ENCODE measurements at regions not wholly inside any gene's neighbourhood (a gene's known extent, or its start where the extent isn't known, plus 50 kb on each side); places are given as distances from the start of the nearest gene placed in this dataset.

DNA sequence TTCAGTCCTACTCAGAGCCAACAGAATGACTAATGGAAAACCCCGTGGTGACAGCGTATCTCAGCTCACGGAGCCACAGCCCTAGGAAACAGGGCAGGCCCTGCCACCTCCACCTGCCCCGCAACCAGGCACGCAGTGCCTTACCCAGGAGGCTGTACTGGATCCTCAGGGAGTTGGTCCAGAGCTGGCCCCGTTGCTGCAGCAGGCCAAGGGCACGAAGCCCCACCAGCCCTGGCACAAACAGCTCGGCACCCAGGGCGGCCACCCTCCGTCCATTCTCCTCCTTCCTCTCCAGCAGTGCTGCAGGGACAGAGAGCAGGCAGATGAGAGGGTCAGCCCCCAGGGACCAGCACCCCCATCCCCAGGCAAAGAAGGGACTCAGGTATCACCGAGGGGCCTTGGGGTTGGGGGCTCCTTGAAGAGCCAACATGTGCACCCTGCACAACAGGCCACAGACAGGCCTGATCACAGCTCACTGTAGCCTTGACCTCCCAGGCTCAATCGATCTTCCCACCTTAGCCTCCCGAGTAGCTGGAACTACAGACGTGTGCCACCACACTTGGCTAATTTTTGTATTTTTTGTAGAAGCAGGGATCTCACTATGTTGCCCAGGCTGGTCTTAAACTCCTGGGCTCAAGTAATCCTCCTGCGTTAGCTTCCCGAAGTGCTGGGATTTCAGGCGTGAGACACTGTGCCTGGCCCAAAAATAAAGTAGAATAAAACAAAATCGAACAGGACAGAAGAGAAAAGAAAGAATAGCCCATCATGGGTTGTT lies 115.7 kb downstream of the RMI2 start:
- no peak for DNase-seq
- no peaks in the 10 kb centered on the region for H3K9me3 ChIP-seq
- H3K36me3 ChIP-seq, result no peaks in the 10 kb centered on the region
- TF ChIP-seq POLR2A (IDR thresholded peaks at IDR 0.05), result no peak
- TF ChIP-seq, protein P1, sequence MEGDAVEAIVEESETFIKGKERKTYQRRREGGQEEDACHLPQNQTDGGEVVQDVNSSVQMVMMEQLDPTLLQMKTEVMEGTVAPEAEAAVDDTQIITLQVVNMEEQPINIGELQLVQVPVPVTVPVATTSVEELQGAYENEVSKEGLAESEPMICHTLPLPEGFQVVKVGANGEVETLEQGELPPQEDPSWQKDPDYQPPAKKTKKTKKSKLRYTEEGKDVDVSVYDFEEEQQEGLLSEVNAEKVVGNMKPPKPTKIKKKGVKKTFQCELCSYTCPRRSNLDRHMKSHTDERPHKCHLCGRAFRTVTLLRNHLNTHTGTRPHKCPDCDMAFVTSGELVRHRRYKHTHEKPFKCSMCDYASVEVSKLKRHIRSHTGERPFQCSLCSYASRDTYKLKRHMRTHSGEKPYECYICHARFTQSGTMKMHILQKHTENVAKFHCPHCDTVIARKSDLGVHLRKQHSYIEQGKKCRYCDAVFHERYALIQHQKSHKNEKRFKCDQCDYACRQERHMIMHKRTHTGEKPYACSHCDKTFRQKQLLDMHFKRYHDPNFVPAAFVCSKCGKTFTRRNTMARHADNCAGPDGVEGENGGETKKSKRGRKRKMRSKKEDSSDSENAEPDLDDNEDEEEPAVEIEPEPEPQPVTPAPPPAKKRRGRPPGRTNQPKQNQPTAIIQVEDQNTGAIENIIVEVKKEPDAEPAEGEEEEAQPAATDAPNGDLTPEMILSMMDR (IDR thresholded peaks at IDR 0.05), result no peak
- no peaks in the 10 kb centered on the region for H3K27me3 ChIP-seq
- no peak overlapping the region for H3K27ac ChIP-seq
- intact Hi-C loops (cut with DNase I; ENCODE audit: low total_unique reads), result no loop called here
- H3K4me3 ChIP-seq, result no peak overlapping the region
- no peaks in the 10 kb centered on the region for H3K4me1 ChIP-seq

DNA sequence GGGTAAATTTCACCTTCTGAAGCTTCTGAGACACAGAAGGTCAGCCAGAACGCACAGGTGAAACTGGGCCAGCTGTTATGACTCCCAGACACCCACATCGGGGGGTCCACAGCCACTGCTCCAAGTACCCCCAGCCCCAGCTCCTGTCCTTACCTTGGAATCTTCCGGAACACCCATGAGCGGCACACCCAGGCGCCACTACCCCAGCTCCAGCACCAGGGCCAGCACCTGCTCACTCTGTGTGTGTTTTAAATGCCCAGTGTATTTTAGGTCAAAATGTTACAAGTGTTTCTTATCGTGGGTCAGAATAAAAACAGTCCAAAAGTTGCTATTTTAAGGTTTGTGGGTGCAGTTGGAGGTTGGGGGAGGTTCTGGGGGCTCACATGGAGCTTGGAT lies 116.3 kb downstream of the RMI2 start:
- no peak for DNase-seq
- TF ChIP-seq, protein P1 (IDR thresholded peaks at IDR 0.05), result no peak
- TF ChIP-seq POLR2A (IDR thresholded peaks at IDR 0.05), result no peak
- intact Hi-C loops (cut with DNase I; ENCODE audit: low total_unique reads), result no loop called here

DNA sequence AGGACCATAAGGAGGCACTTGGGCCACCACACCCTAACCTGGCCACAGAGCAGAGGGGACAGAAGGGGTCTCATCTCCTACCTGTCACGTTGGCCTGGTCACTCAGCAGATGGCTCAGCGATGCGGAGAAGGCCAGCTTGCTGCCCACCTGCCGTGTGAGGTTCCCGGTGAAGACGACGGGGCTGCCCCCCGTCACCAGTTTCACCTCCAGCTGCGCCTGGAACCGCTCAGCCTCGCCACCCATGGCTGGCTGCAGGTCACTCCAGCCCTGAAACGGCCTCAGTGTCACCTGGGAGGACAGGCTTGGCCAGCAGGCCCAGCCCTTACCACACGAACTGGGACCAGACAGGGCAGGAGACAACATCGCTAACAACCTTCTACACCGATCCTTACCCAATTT lies 116.8 kb downstream of the RMI2 start:
- H3K4me1 ChIP-seq, result no peaks in the 10 kb centered on the region
- no peaks in the 10 kb centered on the region for H3K27me3 ChIP-seq
- TF ChIP-seq POLR2A (IDR thresholded peaks at IDR 0.05), result no peak
- TF ChIP-seq, protein P1 (IDR thresholded peaks at IDR 0.05), result no peak
- H3K9me3 ChIP-seq, result no peaks in the 10 kb centered on the region
- no peak overlapping the region for H3K4me3 ChIP-seq
- intact Hi-C loops (cut with DNase I; ENCODE audit: low total_unique reads), result no loop called here
- no peak overlapping the region for H3K27ac ChIP-seq
- DNase-seq, result no peak
- H3K36me3 ChIP-seq, result no peaks in the 10 kb centered on the region

More for the DNA sequence above, 116.3 kb downstream of the RMI2 start:
- Histone ChIP-seq H3K9me3 (no peaks in the 10 kb centered on the region), H3K27ac (no peak overlapping the region), H3K36me3 (no peaks in the 10 kb centered on the region), H3K4me1 (no peaks in the 10 kb centered on the region), H3K4me3 (no peak overlapping the region), H3K27me3 (no peaks in the 10 kb centered on the region)

DNA sequence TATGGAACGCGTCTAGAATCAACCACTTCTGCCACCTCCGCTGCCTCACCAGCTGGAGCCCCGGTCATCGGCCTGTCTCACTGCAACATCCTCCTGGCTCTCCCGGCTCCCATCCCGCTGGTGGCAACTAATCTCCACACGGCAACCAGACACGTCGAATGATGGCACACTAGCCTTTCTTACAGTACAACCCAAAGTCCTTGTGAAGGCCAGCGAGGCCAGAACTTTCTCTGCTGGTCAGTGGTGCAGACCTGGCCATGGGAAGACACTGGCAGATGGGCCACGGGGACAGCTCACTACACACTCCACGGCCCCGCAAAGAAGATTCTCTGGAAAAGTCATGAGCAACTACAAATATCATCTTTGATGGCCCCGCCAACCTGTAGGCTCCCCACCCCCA lies 117.6 kb downstream of the RMI2 start:
- Histone ChIP-seq H3K36me3 (no peaks in the 10 kb centered on the region), H3K27me3 (no peaks in the 10 kb centered on the region), H3K4me3 (no peak overlapping the region), H3K27ac (no peak overlapping the region), H3K4me1 (no peaks in the 10 kb centered on the region), H3K9me3 (no peaks in the 10 kb centered on the region)
- intact Hi-C loops (cut with DNase I; ENCODE audit: low total_unique reads), result no loop called here
- TF ChIP-seq, protein P1 (IDR thresholded peaks at IDR 0.05), result no peak
- TF ChIP-seq POLR2A (IDR thresholded peaks at IDR 0.05), result no peak
- no peak for DNase-seq

DNA sequence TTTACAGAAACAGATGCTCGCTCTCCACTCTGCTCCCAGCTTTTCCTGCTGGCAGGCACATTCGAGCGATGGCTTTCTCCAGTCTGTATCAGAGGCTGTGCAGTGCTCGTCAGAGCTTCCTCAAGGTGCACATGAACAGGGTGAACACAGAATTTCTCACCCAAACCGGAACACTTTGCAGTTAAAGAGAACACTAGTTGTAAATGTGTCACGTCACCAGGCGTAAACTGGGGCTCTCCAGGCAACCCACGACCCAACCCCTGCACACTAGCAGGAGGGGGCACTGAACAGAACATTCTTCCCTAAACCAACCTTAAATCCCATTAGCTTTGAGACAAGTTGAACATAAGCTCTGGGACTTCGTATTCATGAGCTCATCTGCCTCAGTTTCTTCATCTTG lies 119.0 kb downstream of the RMI2 start:
- no peak for DNase-seq
- Histone ChIP-seq H3K27ac (no peak overlapping the region), H3K36me3 (no peaks in the 10 kb centered on the region), H3K27me3 (no peaks in the 10 kb centered on the region), H3K9me3 (no peaks in the 10 kb centered on the region), H3K4me3 (no peak overlapping the region), H3K4me1 (no peaks in the 10 kb centered on the region)
- intact Hi-C loops (cut with DNase I; ENCODE audit: low total_unique reads), result no loop called here
- TF ChIP-seq, protein P1 (IDR thresholded peaks at IDR 0.05), result no peak
- TF ChIP-seq POLR2A (IDR thresholded peaks at IDR 0.05), result no peak

Data from uterus (tissue), 3 donors.